Osteocyte (in vitro differentiated cells): ENCODE measurements at regions not wholly inside any gene's neighbourhood (a gene's known extent, or its start where the extent isn't known, plus 50 kb on each side); places are given as distances from the start of the nearest gene placed in this dataset.

ENCODE experiments used
- DNase-seq: peaks from one replicate; pipeline ENCODE4 v3.0.0; 2021; ENCODE audit warnings: mixed read lengths; ENCODE audit not compliant: unreplicated experiment; ENCODE audit errors: extremely low spot score
- H3K27ac Mint-ChIP-seq: one replicate; pipeline ENCODE4 v1.8.0; 2021; ENCODE audit warnings: mild to moderate bottlenecking, mixed read lengths; ENCODE audit not compliant: unreplicated experiment
- H3K27me3 Mint-ChIP-seq: one replicate; pipeline ENCODE4 v1.8.0; 2021; ENCODE audit warnings: mixed read lengths; ENCODE audit not compliant: unreplicated experiment
- H3K36me3 Mint-ChIP-seq: one replicate; pipeline ENCODE4 v1.8.0; 2021; ENCODE audit warnings: mixed read lengths; ENCODE audit not compliant: unreplicated experiment
- H3K4me1 Mint-ChIP-seq: one replicate; pipeline ENCODE4 v1.8.0; 2021; ENCODE audit warnings: mixed read lengths; ENCODE audit not compliant: unreplicated experiment
- H3K4me3 Mint-ChIP-seq: one replicate; pipeline ENCODE4 v1.8.0; 2021; ENCODE audit warnings: mild to moderate bottlenecking, moderate library complexity, mixed read lengths; ENCODE audit not compliant: unreplicated experiment
- H3K9me3 Mint-ChIP-seq: one replicate; pipeline ENCODE4 v1.8.0; 2021; ENCODE audit warnings: mixed read lengths; ENCODE audit not compliant: unreplicated experiment
- TF ChIP-seq, protein P1 (sequence below): fragments of 200-600 bp; sonication (generic); IDR thresholded peaks from 2 replicates; pipeline ENCODE4 v1.5.0; 2021; ENCODE audit warnings: antibody characterized with exemption, mild to moderate bottlenecking, moderate library complexity

DNA sequence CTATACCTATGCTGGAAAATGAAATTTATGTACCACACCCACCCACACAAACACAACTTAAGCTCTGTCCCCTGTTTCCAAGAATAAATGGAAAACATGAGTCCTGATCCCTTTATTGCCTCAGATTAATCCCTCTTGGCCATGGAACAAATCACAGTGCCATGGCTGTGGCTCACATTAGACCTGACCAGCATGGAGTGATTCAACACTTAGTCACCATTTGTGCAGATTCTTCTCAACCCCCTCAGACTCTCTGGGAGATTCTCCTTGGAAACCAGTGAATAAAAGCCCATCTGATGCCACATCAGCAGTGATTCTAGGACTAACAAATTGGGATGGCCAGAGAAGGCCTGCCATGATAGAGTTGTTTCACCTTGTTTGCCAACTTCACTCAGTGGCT, 204.4 kb upstream of the TMEM72 start:
- Mint-ChIP-seq H3K36me3 (peaks cover 8% of the 10 kb centered on the region), H3K27ac (peak overlapping the region; percentile 64)

DNA sequence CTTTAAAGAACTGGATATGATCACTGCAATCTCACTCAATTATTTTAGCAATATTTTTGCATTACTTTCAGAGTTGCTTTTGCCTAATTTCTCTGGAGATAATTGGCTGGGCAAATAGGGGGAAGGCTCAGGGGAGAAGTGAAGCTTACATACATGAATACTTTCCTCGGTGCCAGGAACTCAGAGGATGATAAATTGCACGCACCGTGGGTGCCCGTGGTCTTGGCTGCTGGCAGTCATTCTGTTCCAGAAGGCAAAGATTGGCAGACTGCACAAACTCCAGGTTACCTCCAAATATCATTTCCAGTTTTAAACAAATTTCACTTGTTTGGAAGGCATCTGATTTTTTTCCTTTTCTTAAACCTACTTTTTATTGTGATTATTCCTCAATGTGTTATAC, 197.8 kb upstream of the TMEM72 start:
- no peak overlapping the region for H3K4me3 Mint-ChIP-seq
- H3K9me3 Mint-ChIP-seq: no peaks in the 10 kb centered on the region
- peaks cover 41% of the 10 kb centered on the region for H3K4me1 Mint-ChIP-seq
- no peak for DNase-seq
- no peaks in the 10 kb centered on the region for H3K36me3 Mint-ChIP-seq
- TF ChIP-seq, protein P1, sequence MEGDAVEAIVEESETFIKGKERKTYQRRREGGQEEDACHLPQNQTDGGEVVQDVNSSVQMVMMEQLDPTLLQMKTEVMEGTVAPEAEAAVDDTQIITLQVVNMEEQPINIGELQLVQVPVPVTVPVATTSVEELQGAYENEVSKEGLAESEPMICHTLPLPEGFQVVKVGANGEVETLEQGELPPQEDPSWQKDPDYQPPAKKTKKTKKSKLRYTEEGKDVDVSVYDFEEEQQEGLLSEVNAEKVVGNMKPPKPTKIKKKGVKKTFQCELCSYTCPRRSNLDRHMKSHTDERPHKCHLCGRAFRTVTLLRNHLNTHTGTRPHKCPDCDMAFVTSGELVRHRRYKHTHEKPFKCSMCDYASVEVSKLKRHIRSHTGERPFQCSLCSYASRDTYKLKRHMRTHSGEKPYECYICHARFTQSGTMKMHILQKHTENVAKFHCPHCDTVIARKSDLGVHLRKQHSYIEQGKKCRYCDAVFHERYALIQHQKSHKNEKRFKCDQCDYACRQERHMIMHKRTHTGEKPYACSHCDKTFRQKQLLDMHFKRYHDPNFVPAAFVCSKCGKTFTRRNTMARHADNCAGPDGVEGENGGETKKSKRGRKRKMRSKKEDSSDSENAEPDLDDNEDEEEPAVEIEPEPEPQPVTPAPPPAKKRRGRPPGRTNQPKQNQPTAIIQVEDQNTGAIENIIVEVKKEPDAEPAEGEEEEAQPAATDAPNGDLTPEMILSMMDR: no peak
- H3K27me3 Mint-ChIP-seq: no peaks in the 10 kb centered on the region
- no peak overlapping the region for H3K27ac Mint-ChIP-seq

More for the DNA sequence above, 204.4 kb upstream of the TMEM72 start:
- Mint-ChIP-seq H3K4me3 (no peak overlapping the region), H3K27me3 (no peaks in the 10 kb centered on the region), H3K4me1 (peaks cover 59% of the 10 kb centered on the region), H3K9me3 (peaks cover 19% of the 10 kb centered on the region)
- TF ChIP-seq, protein P1: no peak
- no peak for DNase-seq

DNA sequence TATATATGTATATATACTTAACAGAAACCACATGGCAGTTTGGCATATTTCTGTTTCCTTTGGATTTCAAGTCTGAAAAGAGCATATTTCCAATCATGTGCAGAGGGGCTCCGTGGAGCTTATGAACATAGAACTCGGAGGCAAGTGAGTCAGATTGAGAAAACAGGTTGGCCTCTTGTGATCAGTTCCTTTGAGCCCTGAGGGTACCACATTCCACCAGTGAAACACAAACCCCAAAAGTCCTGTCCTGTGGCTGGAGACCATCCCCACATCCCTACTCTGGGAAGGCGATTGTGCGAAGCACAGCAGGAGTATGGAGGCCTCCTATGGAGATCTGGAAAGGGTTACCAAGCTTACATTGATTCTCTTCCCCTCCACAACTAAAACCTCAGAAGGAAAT, 196.7 kb upstream of the TMEM72 start:
- no peak overlapping the region for H3K4me3 Mint-ChIP-seq
- TF ChIP-seq, protein P1: no peak
- peak overlapping the region; percentile 62 for H3K27ac Mint-ChIP-seq
- H3K9me3 Mint-ChIP-seq: peaks cover 4% of the 10 kb centered on the region
- H3K4me1 Mint-ChIP-seq: peaks cover 36% of the 10 kb centered on the region
- DNase-seq: no peak
- peaks cover 5% of the 10 kb centered on the region for H3K36me3 Mint-ChIP-seq
- H3K27me3 Mint-ChIP-seq: no peaks in the 10 kb centered on the region

DNA sequence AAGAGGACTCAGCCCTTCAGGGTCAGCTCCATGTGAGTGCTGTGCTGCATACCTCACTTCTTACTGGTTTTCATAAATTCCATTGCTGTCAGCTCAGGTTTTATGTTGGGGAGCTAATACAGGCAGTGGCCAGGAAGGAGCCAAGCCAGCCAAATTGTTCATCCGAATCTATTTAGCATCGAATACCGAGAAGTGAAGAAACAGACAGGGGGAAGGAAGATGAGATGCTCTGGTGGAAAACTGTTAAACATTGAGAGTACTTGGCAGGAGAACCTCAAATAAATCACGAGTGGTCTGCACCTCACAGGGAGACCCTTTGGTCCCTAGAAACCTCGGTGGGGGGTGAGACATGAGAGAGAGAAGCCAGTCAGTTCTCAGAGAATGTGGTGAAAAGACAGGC, 196.0 kb upstream of the TMEM72 start:
- DNase-seq: no peak
- Mint-ChIP-seq H3K27me3 (no peaks in the 10 kb centered on the region), H3K9me3 (peaks cover 4% of the 10 kb centered on the region), H3K4me3 (no peak overlapping the region), H3K4me1 (peaks cover 36% of the 10 kb centered on the region), H3K27ac (peak overlapping the region; percentile 62), H3K36me3 (peaks cover 5% of the 10 kb centered on the region)
- TF ChIP-seq, protein P1: no peak

DNA sequence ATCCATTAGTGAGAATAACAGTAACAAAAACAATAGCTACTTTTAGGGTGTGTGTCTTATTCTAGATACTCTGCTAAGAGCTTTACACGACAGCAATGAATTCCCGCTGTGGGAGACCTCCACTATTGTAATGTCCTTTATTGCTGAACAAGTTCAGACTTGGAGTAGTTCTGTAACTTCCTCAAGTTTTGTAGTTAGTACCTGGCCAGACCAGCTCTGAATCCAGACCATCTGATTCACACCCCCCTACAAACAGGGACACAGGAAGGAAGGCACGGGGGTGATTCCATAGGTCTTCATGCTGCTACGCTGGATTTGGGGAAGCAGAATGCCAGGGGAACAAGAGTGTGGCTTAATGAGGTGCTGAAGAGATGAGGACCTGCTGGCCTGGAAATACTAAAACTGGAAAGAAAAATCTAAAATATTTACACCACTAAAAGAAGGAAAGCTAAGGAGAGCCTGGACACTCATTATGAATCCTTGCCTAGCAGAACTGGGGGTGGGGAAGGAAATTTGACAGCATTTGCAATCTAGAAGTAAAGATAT, 194.6 kb upstream of the TMEM72 start:
- peaks cover 4% of the 10 kb centered on the region for H3K9me3 Mint-ChIP-seq
- no peak overlapping the region for H3K4me3 Mint-ChIP-seq
- DNase-seq: no peak
- no peaks in the 10 kb centered on the region for H3K27me3 Mint-ChIP-seq
- H3K27ac Mint-ChIP-seq: no peak overlapping the region
- peaks cover 5% of the 10 kb centered on the region for H3K36me3 Mint-ChIP-seq
- H3K4me1 Mint-ChIP-seq: peaks cover 45% of the 10 kb centered on the region
- TF ChIP-seq, protein P1: no peak
